HG03565 (cell line): ENCODE measurements at regions not wholly inside any gene's neighbourhood (a gene's known extent, or its start where the extent isn't known, plus 50 kb on each side); places are given as distances from the start of the nearest gene placed in this dataset.
"Not testable (repeated sequence)": the region's sequence is repeated elsewhere in the genome, so short reads cannot be mapped to it uniquely, and the experiment has no call there.

ENCODE experiments used
- ATAC-seq: cut with Tn5 transposase; IDR thresholded peaks from one replicate; pipeline ENCODE4 v1.9.1; 2021; ENCODE audit warnings: mild to moderate bottlenecking, moderate library complexity; ENCODE audit not compliant: unreplicated experiment

GRCh38 chr6:27827477-27827876, 84.7 kb downstream of the OR2B2 start:
- not testable (repeated sequence) for ATAC-seq

GRCh38 chr6:27826612-27826985, 85.6 kb downstream of the OR2B2 start:
- ATAC-seq, result not testable (repeated sequence)

GRCh38 chr6:27825848-27826611, 86.2 kb downstream of the OR2B2 start:
- ATAC-seq, result not testable (repeated sequence)

GRCh38 chr6:27825025-27825793, 87.0 kb downstream of the OR2B2 start:
- ATAC-seq, result no peak

- ATAC-seq, result not testable (repeated sequence)
These were observed 87.8 kb downstream of the OR2B2 start for GRCh38 chr6:27824211-27825024.

- peak; percentile 51 for ATAC-seq
These were observed 88.4 kb downstream of the OR2B2 start for GRCh38 chr6:27823714-27824210.

- ATAC-seq, result no peak
These were observed 95.3 kb downstream of the OR2B2 start for GRCh38 chr6:27816906-27817305.

GRCh38 chr6:27814665-27815424, 97.4 kb downstream of the OR2B2 start:
- ATAC-seq, result peak; percentile 51

GRCh38 chr6:27814415-27814664, 97.9 kb downstream of the OR2B2 start:
- not testable (repeated sequence) for ATAC-seq

GRCh38 chr6:27812805-27813492, 99.2 kb downstream of the OR2B2 start:
- ATAC-seq, result no peak

- no peak for ATAC-seq
These were observed 100.0 kb downstream of the OR2B2 start for GRCh38 chr6:27812078-27812804.

- ATAC-seq, result no peak
These were observed 100.8 kb downstream of the OR2B2 start for GRCh38 chr6:27811451-27811772.

- ATAC-seq, result no peak
These were observed 101.3 kb downstream of the OR2B2 start for GRCh38 chr6:27810768-27811450.

GRCh38 chr6:27809939-27810767, 102.0 kb downstream of the OR2B2 start:
- ATAC-seq, result peak; percentile 27

GRCh38 chr6:27809067-27809938, 102.9 kb downstream of the OR2B2 start:
- no peak for ATAC-seq

GRCh38 chr6:27808242-27809066, 103.7 kb downstream of the OR2B2 start:
- not testable (repeated sequence) for ATAC-seq
